ENCODE measurements at regions not wholly inside any gene's neighbourhood (a gene's known extent, or its start where the extent isn't known, plus 50 kb on each side); places are given as distances from the start of the nearest gene placed in this dataset.

GRCh38 chr3:124574012-124574411 lies 156.2 kb upstream of the UMPS start:
- no peak overlapping the region for H3K4me3 ChIP-seq (replicated peaks; ENCODE audit: low read depth, low read length)
- DNase-seq (ENCODE audit: extremely low read depth, low read depth): no peak
- no peak for TF ChIP-seq CTCF (IDR thresholded peaks at IDR 0.05; ENCODE audit: low read depth, low read length, missing control alignments)

DNA sequence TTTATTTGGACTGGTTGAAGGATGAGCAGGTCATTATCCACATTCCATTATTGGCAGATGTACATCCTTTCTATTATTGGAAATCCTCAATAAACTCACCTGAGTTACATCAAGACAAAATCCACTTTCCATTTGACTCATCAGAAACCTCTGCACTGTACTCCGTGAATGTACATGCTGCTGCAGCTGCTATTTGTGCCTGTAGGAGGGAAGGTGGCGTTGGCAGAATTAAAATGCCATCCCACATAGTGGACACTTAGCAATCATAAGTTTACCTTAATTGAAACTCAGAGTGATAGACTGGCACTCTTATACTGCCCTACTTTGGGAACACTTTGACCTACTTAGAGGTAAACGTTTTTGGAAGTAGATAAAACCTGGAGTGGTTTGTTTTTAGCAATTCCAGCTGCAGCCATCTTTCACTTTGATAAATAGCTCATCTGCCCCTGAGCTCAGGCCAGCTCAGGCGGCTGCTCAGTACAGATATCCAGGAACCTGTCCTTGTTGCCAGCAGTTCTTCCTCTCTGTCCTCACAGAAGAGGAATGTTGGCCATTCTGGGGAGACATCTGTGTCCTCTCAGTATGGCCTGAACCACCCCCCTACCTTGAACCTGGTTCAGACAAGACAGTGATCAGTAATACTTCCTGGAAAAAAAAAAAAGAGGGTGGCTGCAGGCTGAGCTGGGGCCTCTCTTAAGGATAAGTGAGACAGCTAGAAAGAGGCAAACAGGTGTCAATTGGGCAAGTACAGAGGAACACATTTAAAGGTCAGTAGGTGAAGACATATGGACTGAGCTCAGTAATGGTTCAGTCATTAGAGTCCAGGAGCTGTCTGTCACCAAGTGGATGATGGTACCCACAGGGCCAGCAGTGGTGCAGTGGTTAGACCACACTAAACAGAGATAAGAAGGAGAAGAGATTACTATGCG lies 153.4 kb upstream of the UMPS start:
- H3K4me3 ChIP-seq (replicated peaks; ENCODE audit: low read depth, low read length): no peak overlapping the region
- no peak for DNase-seq (ENCODE audit: extremely low read depth, low read depth)
- no peak for TF ChIP-seq CTCF (IDR thresholded peaks at IDR 0.05; ENCODE audit: low read depth, low read length, missing control alignments)

DNA sequence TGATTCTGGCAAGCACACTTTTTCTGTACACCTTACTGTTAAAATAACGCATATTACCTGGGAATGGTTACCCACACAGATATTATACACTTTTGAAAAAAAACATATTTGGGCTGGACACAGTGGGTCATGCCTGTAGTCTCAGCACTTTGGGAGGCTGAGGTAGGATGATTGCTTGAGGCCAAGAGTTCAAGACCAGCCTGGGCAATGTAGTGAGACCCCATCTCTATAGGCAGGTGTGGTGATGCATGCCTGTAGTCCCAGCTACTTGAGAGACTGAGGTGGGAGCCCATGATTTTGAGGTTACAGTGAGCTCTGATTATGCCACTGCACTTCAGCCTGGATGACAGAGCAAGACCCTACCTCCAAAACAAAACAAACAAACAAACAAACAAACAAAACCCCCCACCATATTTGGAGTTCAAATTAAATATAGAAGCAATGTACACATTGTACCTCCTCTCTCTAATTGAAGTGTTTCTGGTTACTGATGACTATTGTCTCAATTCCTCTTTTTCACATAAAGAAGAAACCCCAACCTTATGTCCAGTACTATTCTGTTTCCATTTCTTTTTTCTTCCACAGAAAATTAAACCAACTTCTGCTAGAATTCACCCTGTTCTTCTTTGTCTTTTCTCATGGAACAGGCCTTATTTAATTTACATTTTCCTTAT lies 152.6 kb upstream of the UMPS start:
- DNase-seq (ENCODE audit: extremely low read depth, low read depth): no peak
- no peak overlapping the region for H3K4me3 ChIP-seq (replicated peaks; ENCODE audit: low read depth, low read length)
- TF ChIP-seq CTCF (IDR thresholded peaks at IDR 0.05; ENCODE audit: low read depth, low read length, missing control alignments): no peak

DNA sequence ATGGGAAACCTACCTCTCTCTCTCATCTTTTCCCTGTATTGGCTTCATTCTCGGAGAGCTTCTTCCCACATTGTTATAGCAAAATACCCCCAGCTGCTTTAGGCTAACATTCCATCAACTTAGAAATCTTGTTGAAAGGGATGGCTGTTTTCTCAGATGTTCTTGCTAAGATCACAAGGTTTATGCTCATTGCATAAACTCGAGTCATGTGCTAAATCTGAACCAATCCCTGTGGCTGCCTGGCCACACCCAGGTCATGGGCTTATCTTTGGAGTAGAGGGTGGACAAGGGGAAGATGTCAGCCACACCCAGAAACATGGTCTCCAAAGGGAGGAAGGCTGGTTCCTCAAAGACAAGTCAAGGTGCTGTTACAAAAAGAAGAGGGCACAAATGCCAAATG lies 150.6 kb upstream of the UMPS start:
- no peak for TF ChIP-seq CTCF (IDR thresholded peaks at IDR 0.05; ENCODE audit: low read depth, low read length, missing control alignments)
- no peak overlapping the region for H3K4me3 ChIP-seq (replicated peaks; ENCODE audit: low read depth, low read length)
- DNase-seq (ENCODE audit: extremely low read depth, low read depth): no peak

DNA sequence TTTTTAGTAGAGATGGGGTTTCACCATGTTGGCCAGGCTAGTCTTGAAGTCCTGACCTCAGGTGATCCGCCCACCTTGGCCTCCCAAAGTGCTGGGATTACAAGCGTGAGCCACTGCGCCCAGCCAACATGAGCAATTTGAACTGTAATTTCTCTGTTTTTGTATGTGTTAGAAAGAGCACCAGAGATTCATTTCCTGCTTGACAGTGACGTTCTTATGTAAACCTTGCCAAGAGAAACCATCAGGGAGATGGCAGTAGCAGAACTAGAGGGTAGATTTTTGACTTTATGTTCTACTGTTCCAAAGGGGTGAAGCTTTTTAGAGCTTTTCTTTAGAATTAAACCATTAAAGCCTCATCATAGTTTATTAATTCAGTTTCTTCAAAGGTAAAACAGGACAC lies 148.1 kb upstream of the UMPS start:
- TF ChIP-seq CTCF (IDR thresholded peaks at IDR 0.05; ENCODE audit: low read depth, low read length, missing control alignments): no peak
- DNase-seq (ENCODE audit: extremely low read depth, low read depth): no peak
- no peak overlapping the region for H3K4me3 ChIP-seq (replicated peaks; ENCODE audit: low read depth, low read length)

DNA sequence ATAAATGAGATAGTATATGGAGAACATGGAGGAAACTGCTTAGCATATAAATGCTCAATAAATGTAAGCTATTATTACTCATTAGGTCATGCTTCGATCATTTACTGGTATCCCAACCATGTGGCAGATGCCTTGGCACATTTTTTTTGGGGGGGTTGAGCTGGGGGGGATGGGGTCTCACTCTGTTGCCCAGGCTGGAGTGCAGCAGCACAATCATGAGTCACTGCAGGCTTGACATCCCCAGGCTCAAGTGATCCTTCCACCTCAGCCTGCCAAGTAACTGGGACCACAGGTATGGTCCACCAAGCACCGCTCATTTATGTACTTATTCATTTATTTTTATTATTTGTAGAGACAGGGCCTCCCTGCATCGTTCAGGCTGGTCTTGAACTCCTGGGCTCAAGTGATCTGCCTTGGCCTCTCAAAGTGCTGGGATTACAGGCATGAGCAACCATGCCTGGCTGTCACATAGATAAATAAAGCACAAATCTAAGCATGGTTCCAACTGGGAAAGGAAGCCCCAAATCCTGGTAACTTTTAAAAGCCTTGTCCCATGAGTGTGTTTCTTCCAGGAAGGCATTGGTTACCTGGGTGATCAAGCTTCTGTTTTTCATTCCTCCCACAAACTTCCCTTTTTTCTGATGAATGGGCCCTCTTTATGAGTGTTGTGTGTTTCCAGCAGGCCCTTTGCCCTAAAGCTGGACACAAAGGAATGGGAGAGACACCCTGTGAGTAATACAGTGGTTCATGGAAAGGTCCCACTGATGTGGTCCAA lies 147.4 kb upstream of the UMPS start:
- no peak for DNase-seq (ENCODE audit: extremely low read depth, low read depth)
- TF ChIP-seq CTCF (IDR thresholded peaks at IDR 0.05; ENCODE audit: low read depth, low read length, missing control alignments): no peak
- H3K4me3 ChIP-seq (replicated peaks; ENCODE audit: low read depth, low read length): no peak overlapping the region

Data from HFF-Myc (cell line).